CD4-positive, alpha-beta T cell (primary cell): ENCODE measurements at regions not wholly inside any gene's neighbourhood (a gene's known extent, or its start where the extent isn't known, plus 50 kb on each side); places are given as distances from the start of the nearest gene placed in this dataset.

Experiments
- ATAC-seq: fragments of 200-7000 bp; cut with Tn5 transposase; one replicate; pipeline ENCODE4 v1.10.0; 2022; ENCODE audit warnings: mild to moderate bottlenecking; ENCODE audit not compliant: poor library complexity
- CTCF ChIA-PET: fragments of 350-600 bp; sonication (Branson Sonifier 250); formaldehyde crosslinking; loops from one replicate; lab custom pipeline; 2021; ENCODE audit warnings: antibody characterized with exemption, inconsistent platforms; lab: Charles Lee
- POLR2A ChIA-PET: fragments of 350-600 bp; sonication (Branson Sonifier 250); formaldehyde crosslinking; loops from one replicate; lab custom pipeline; 2021; ENCODE audit warnings: antibody characterized with exemption, inconsistent platforms; lab: Charles Lee
- DNase-seq, 14 experiments: peaks; one replicate each; pipeline ENCODE4 v3.0.0-alpha.2; 2013 to 2020; ENCODE audit warnings: mixed read lengths in 2 of 14
- H3K27ac ChIP-seq, 2 donors: one replicate each; pipeline versions ENCODE4 v1.5.1 to v1.7.0; 2013; ENCODE audit warnings: low read length in 2 of 2, low read depth in 1 of 2, mild to moderate bottlenecking in 1 of 2
- H3K27me3 ChIP-seq, 2 experiments: 1 replicate in 1 of 2; 2 replicates in 1 of 2; pipeline versions ENCODE4 v1.6.1 to v1.7.0; 2013; ENCODE audit warnings: low read length in 2 of 2, control low read depth in 1 of 2, mild to moderate bottlenecking in 1 of 2, moderate library complexity in 1 of 2; ENCODE audit not compliant: insufficient read depth in 2 of 2, control insufficient read depth in 1 of 2
- H3K36me3 ChIP-seq: one replicate; pipeline ENCODE4 v1.6.1; 2013; ENCODE audit warnings: low read length, control low read depth; ENCODE audit not compliant: insufficient read depth
- H3K4me1 ChIP-seq: one replicate; pipeline ENCODE4 v1.6.1; 2013; ENCODE audit warnings: low read length, control low read depth; ENCODE audit not compliant: insufficient read depth
- H3K4me3 ChIP-seq: one replicate; pipeline ENCODE4 v1.5.1; 2013; ENCODE audit warnings: mild to moderate bottlenecking, low read length, moderate library complexity
- H3K9me3 ChIP-seq, 2 experiments: 1 replicate in 1 of 2; 2 replicates in 1 of 2; pipeline versions ENCODE4 v1.6.1 to v1.7.0; 2013; ENCODE audit warnings: low read length in 2 of 2, mild to moderate bottlenecking in 2 of 2, control low read depth in 1 of 2, moderate library complexity in 1 of 2; ENCODE audit not compliant: control insufficient read depth in 1 of 2, insufficient read depth in 1 of 2
- H3K27ac Mint-ChIP-seq: one replicate; pipeline ENCODE4 v1.8.0; 2020; ENCODE audit warnings: mixed read lengths
- H3K27me3 Mint-ChIP-seq: one replicate; pipeline ENCODE4 v1.8.0; 2021; ENCODE audit warnings: mixed read lengths
- H3K36me3 Mint-ChIP-seq: one replicate; pipeline ENCODE4 v1.8.0; 2021; ENCODE audit warnings: low read depth, mixed read lengths
- H3K4me1 Mint-ChIP-seq: one replicate; pipeline ENCODE4 v1.8.0; 2021; ENCODE audit warnings: low read depth, mixed read lengths
- H3K4me3 Mint-ChIP-seq: one replicate; pipeline ENCODE4 v1.8.0; 2020; ENCODE audit warnings: mild to moderate bottlenecking, mixed read lengths
- H3K9me3 Mint-ChIP-seq: one replicate; pipeline ENCODE4 v1.8.0; 2020; ENCODE audit warnings: mixed read lengths
- intact Hi-C, 2 experiments: fragments of 100-400 bp; cut with DNase I in 1 of 2; cut with micrococcal nuclease in 1 of 2; formaldehyde crosslinking; loops; one replicate each; pipeline versions ENCODE4 v1.15.1 to v1.9.0; 2023 to 2025; cut with DNase I, micrococcal nuclease
- TF ChIP-seq, protein P1 (sequence below): fragments of 200-600 bp; IDR thresholded peaks from one replicate; pipeline ENCODE4 v1.8.0; 2022; ENCODE audit warnings: antibody characterized with exemption, mild to moderate bottlenecking

DNA sequence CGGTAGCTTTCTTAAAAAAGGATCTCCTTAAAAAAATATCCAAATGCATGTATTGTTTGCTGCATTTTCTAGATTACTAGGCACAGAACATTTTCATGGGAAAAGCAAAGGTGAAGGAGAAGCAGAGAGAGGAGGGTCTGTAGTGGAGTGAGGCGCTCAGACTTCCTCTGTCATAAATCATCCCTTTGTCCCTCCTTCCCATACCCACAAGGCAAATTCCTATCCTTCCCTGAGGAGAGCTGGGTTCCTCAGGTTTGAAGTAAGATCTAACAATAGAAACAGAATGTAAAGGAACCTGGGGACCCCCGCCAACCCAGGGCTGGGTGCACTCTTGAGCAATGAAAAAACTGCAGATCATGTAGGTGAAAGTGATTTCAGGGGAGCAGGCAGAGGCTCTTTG, 149.2 kb upstream of the ANKH start:
- H3K36me3 ChIP-seq, result no peaks in the 10 kb centered on the region
- H3K27me3 Mint-ChIP-seq, result peaks cover 17% of the 10 kb centered on the region
- DNase-seq, result no peak
- H3K4me3 ChIP-seq, result no peak overlapping the region
- intact Hi-C loops, result no loop called here
- H3K27ac Mint-ChIP-seq, result no peak overlapping the region
- POLR2A ChIA-PET, result no interaction called here
- H3K4me3 Mint-ChIP-seq, result no peak overlapping the region
- no peak overlapping the region for H3K27ac ChIP-seq
- CTCF ChIA-PET, result no interaction called here
- no peaks in the 10 kb centered on the region for H3K9me3 ChIP-seq
- no peaks in the 10 kb centered on the region for H3K4me1 Mint-ChIP-seq
- TF ChIP-seq, protein P1, sequence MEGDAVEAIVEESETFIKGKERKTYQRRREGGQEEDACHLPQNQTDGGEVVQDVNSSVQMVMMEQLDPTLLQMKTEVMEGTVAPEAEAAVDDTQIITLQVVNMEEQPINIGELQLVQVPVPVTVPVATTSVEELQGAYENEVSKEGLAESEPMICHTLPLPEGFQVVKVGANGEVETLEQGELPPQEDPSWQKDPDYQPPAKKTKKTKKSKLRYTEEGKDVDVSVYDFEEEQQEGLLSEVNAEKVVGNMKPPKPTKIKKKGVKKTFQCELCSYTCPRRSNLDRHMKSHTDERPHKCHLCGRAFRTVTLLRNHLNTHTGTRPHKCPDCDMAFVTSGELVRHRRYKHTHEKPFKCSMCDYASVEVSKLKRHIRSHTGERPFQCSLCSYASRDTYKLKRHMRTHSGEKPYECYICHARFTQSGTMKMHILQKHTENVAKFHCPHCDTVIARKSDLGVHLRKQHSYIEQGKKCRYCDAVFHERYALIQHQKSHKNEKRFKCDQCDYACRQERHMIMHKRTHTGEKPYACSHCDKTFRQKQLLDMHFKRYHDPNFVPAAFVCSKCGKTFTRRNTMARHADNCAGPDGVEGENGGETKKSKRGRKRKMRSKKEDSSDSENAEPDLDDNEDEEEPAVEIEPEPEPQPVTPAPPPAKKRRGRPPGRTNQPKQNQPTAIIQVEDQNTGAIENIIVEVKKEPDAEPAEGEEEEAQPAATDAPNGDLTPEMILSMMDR, result no peak
- no peak for ATAC-seq
- no peaks in the 10 kb centered on the region for H3K27me3 ChIP-seq
- no peaks in the 10 kb centered on the region for H3K9me3 Mint-ChIP-seq
- no peaks in the 10 kb centered on the region for H3K36me3 Mint-ChIP-seq
- H3K4me1 ChIP-seq, result no peaks in the 10 kb centered on the region

DNA sequence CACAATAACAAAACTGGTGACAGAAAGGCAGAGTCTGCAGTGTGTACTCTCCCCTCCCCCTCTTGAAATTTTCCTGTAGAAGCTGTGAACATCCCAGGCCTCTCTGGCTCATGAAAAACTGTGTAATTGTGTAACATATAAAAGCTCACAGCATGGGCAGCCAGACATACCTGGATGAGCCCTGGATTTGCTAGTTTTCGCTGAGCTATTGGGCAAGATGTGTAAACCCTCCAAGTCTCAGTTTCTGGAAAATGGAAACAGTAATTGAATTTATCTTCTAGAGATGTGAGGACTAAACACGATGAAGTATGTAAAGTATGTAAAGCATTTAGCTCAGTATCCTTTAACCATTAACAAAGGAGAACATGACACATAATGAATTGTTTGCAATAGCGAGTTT, 143.2 kb upstream of the ANKH start:
- H3K27ac Mint-ChIP-seq, result no peak overlapping the region
- ChIA-PET CTCF (interaction anchor here (1.2 to 1.8 kb wide), 4 partner anchors 11 to 329 kb away, joined by 4 read pairs; no protein-coding TSS in a partner anchor), POLR2A (no interaction called here)
- no peaks in the 10 kb centered on the region for H3K9me3 Mint-ChIP-seq
- H3K4me3 Mint-ChIP-seq, result no peak overlapping the region
- intact Hi-C loops, result loop anchor here (1.0 to 5.0 kb wide), 5 partner anchors 68 to 658 kb away; no protein-coding TSS in a partner anchor
- Histone ChIP-seq H3K27ac (no peak overlapping the region), H3K36me3 (no peaks in the 10 kb centered on the region), H3K4me1 (no peaks in the 10 kb centered on the region), H3K9me3 (no peaks in the 10 kb centered on the region), H3K4me3 (no peak overlapping the region), H3K27me3 (no peaks in the 10 kb centered on the region)
- peaks cover under 1% of the 10 kb centered on the region for H3K27me3 Mint-ChIP-seq
- DNase-seq (no peak), ATAC-seq (no peak)
- H3K4me1 Mint-ChIP-seq, result no peaks in the 10 kb centered on the region
- TF ChIP-seq, protein P1, result no peak
- H3K36me3 Mint-ChIP-seq, result no peaks in the 10 kb centered on the region

DNA sequence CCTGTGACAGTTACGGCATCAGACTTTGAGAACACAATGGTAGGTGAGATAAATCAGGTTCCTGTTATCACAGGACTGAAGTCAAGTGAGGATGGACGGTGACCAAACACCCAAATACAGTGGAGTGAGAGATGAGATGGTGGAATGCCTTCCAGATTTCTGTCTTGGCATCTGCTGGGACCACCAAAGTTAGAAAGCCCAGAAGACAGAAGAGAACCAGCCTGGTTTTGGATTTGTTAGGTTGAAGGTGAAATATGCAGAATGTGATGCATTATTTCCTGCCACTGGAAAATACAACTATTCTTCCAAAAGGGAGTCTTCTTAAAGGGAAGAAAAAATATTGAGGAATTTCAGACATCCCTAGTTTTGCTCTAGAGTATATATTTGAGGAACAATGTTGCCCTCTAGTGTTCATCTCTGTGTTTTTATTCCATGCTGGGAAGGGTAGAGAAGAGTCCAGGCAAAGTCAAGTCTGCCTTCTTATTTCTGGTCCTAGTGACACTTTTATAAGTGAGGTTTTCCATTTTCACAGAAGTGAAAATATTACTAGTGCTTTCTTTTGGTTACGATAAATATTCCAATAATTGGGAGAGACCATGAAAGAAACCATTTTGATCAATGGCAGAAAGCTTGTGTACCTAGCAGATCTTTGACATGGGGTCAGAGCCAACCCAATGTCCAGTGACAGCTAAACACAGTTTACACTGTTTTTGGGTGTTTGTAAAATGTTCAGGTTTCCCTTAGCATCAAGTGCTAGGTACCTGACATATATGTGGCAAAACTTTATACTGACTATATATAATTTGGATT, 142.3 kb upstream of the ANKH start:
- Histone ChIP-seq H3K9me3 (no peaks in the 10 kb centered on the region), H3K36me3 (no peaks in the 10 kb centered on the region), H3K4me1 (no peaks in the 10 kb centered on the region), H3K4me3 (no peak overlapping the region), H3K27ac (no peak overlapping the region), H3K27me3 (no peaks in the 10 kb centered on the region)
- Mint-ChIP-seq H3K4me3 (no peak overlapping the region), H3K27me3 (no peaks in the 10 kb centered on the region), H3K27ac (no peak overlapping the region), H3K9me3 (no peaks in the 10 kb centered on the region), H3K36me3 (no peaks in the 10 kb centered on the region), H3K4me1 (no peaks in the 10 kb centered on the region)
- POLR2A ChIA-PET, result no interaction called here
- DNase-seq (peak in 3 of 14 experiments; percentile 52 to 59 (median 57)), ATAC-seq (peak; percentile 55)
- TF ChIP-seq, protein P1, result peak; percentile 85
- intact Hi-C loops, result loop anchor here (1.0 to 5.0 kb wide), 5 partner anchors 67 to 657 kb away; no protein-coding TSS in a partner anchor
- CTCF ChIA-PET, result interaction anchor here (1.2 to 1.8 kb wide), 4 partner anchors 10 to 328 kb away, joined by 4 read pairs; no protein-coding TSS in a partner anchor
